ENCODE measurements at regions not wholly inside any gene's neighbourhood (a gene's known extent, or its start where the extent isn't known, plus 50 kb on each side); places are given as distances from the start of the nearest gene placed in this dataset.

- Mint-ChIP-seq H3K36me3 (ENCODE audit: insufficient read depth) (no peaks in the 10 kb centered on the region), H3K9me3 (ENCODE audit: low read depth) (peaks cover 5% of the 10 kb centered on the region), H3K27me3 (peaks cover 17% of the 10 kb centered on the region), H3K27ac (no peak overlapping the region), H3K4me3 (ENCODE audit: low read depth) (no peak overlapping the region), H3K4me1 (ENCODE audit: low read depth) (no peaks in the 10 kb centered on the region)
- no peak for DNase-seq (ENCODE audit: low spot score, unreplicated experiment)
- TF ChIP-seq CTCF (IDR thresholded peaks at IDR 0.05; ENCODE audit: unreplicated experiment) = no peak
Observed at GRCh38 chr18:27558388-27559155, 373.5 kb upstream of the CHST9 start.

GRCh38 chr18:27556741-27557140 is 371.6 kb upstream of the CHST9 start:
- no peaks in the 10 kb centered on the region for H3K4me1 Mint-ChIP-seq (ENCODE audit: low read depth)
- H3K27me3 Mint-ChIP-seq = peaks cover 12% of the 10 kb centered on the region
- no peak for DNase-seq (ENCODE audit: low spot score, unreplicated experiment)
- H3K9me3 Mint-ChIP-seq (ENCODE audit: low read depth) = peaks cover 5% of the 10 kb centered on the region
- no peak overlapping the region for H3K27ac Mint-ChIP-seq
- no peaks in the 10 kb centered on the region for H3K36me3 Mint-ChIP-seq (ENCODE audit: insufficient read depth)
- TF ChIP-seq CTCF (IDR thresholded peaks at IDR 0.05; ENCODE audit: unreplicated experiment) = no peak
- no peak overlapping the region for H3K4me3 Mint-ChIP-seq (ENCODE audit: low read depth)

GRCh38 chr18:27549335-27550039 is 364.4 kb upstream of the CHST9 start:
- no peaks in the 10 kb centered on the region for H3K36me3 Mint-ChIP-seq (ENCODE audit: insufficient read depth)
- H3K4me3 Mint-ChIP-seq (ENCODE audit: low read depth) = no peak overlapping the region

GRCh38 chr18:27546991-27547390 is 361.9 kb upstream of the CHST9 start:
- Mint-ChIP-seq H3K9me3 (ENCODE audit: low read depth) (peaks cover 10% of the 10 kb centered on the region), H3K4me3 (ENCODE audit: low read depth) (no peak overlapping the region), H3K27me3 (no peaks in the 10 kb centered on the region), H3K27ac (no peak overlapping the region), H3K36me3 (ENCODE audit: insufficient read depth) (no peaks in the 10 kb centered on the region), H3K4me1 (ENCODE audit: low read depth) (peaks cover 8% of the 10 kb centered on the region)
- no peak for TF ChIP-seq CTCF (IDR thresholded peaks at IDR 0.05; ENCODE audit: unreplicated experiment)
- no peak for DNase-seq (ENCODE audit: low spot score, unreplicated experiment)

More at GRCh38 chr18:27549335-27550039, 364.4 kb upstream of the CHST9 start:
- DNase-seq (ENCODE audit: low spot score, unreplicated experiment) = no peak
- H3K4me1 Mint-ChIP-seq (ENCODE audit: low read depth) = peaks cover 1% of the 10 kb centered on the region
- TF ChIP-seq CTCF (IDR thresholded peaks at IDR 0.05; ENCODE audit: unreplicated experiment) = no peak
- no peak overlapping the region for H3K27ac Mint-ChIP-seq
- H3K27me3 Mint-ChIP-seq = no peaks in the 10 kb centered on the region
- peaks cover 10% of the 10 kb centered on the region for H3K9me3 Mint-ChIP-seq (ENCODE audit: low read depth)

- TF ChIP-seq CTCF (IDR thresholded peaks at IDR 0.05; ENCODE audit: unreplicated experiment) = no peak
- Mint-ChIP-seq H3K9me3 (ENCODE audit: low read depth) (peaks cover 10% of the 10 kb centered on the region), H3K27ac (no peak overlapping the region), H3K36me3 (ENCODE audit: insufficient read depth) (no peaks in the 10 kb centered on the region), H3K4me3 (ENCODE audit: low read depth) (no peak overlapping the region), H3K4me1 (ENCODE audit: low read depth) (peaks cover 13% of the 10 kb centered on the region), H3K27me3 (no peaks in the 10 kb centered on the region)
- DNase-seq (ENCODE audit: low spot score, unreplicated experiment) = no peak
Observed at GRCh38 chr18:27544206-27544605, 359.1 kb upstream of the CHST9 start.
